ENCODE measurements at regions not wholly inside any gene's neighbourhood (a gene's known extent, or its start where the extent isn't known, plus 50 kb on each side); places are given as distances from the start of the nearest gene placed in this dataset.

DNA sequence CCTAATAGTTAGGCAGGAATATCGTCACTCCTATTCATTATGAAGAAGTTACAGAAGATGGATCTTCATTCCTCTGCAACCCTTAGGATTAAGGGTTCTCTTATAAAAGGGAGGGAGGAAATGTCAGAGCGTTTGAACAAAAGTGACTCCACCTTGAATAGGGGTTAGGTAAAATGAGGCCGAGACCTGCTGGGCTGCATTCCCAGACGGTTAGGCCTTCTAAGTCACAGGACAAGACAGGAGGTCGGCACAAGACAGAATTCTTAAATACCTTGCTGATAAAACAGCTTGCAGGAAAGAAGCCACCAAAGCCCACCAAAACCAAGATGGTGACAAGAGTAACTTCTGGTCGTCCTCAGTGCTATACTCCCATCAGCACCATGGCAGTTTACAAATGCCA lies 147.6 kb downstream of the CDCA7 start:
- no peaks in the 10 kb centered on the region for H3K4me1 ChIP-seq (ENCODE audit: insufficient read depth)
- intact Hi-C loops (cut with DNase I), result no loop called here
- H3K4me3 ChIP-seq, result no peak overlapping the region
- 85 to 92% (median 89%) methylated on average over 6 of the region's 6 CpGs for WGBS, 3 donors
- DNase-seq, result no peak
- H3K27ac ChIP-seq, result no peak overlapping the region
- no peaks in the 10 kb centered on the region for H3K36me3 ChIP-seq
- H3K27me3 ChIP-seq, result no peaks in the 10 kb centered on the region
- TF ChIP-seq POLR2A (IDR thresholded peaks at IDR 0.05) (no peak), EP300 (IDR thresholded peaks at IDR 0.05) (no peak), CTCF (IDR thresholded peaks at IDR 0.05) (no peak)
- no peaks in the 10 kb centered on the region for H3K9me3 ChIP-seq

GRCh38 chr2:173511357-173511756 lies 156.7 kb downstream of the CDCA7 start:
- no peaks in the 10 kb centered on the region for H3K27me3 ChIP-seq
- 79 to 85% (median 81%) methylated on average over 3 of the region's 3 CpGs for WGBS, 3 donors
- no peak overlapping the region for H3K27ac ChIP-seq
- no peaks in the 10 kb centered on the region for H3K9me3 ChIP-seq
- H3K36me3 ChIP-seq, result no peaks in the 10 kb centered on the region
- no peak for DNase-seq
- H3K4me1 ChIP-seq (ENCODE audit: insufficient read depth), result no peaks in the 10 kb centered on the region
- intact Hi-C loops (cut with DNase I), result no loop called here
- no peak for TF ChIP-seq CTCF (IDR thresholded peaks at IDR 0.05)
- no peak for TF ChIP-seq EP300 (IDR thresholded peaks at IDR 0.05)
- TF ChIP-seq POLR2A (IDR thresholded peaks at IDR 0.05), result no peak
- H3K4me3 ChIP-seq, result no peak overlapping the region

DNA sequence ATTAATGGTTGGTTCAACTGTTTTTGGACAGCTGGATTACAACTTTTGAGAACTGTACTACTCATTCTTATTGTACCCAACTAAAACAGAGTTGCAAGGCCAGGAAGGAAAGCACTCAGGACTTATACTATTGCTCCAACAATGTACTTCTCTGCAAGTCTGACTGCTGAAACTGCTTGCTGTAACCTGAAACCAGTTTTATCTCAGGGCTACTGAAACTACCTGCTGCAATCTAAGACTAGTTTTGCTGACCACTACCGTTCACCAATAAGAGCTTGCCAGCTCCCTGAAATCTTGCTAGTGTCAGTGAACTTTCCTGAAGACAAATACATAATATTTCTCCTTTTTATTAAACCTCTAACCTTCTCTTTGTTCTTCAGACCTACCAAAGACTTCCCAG lies 157.3 kb downstream of the CDCA7 start:
- no peaks in the 10 kb centered on the region for H3K36me3 ChIP-seq
- intact Hi-C loops (cut with DNase I), result no loop called here
- H3K4me1 ChIP-seq (ENCODE audit: insufficient read depth), result no peaks in the 10 kb centered on the region
- H3K4me3 ChIP-seq, result no peak overlapping the region
- 38 to 56% (median 45%) methylated on average over 1 of the region's 1 CpG for WGBS, 3 donors
- H3K9me3 ChIP-seq, result no peaks in the 10 kb centered on the region
- H3K27ac ChIP-seq, result no peak overlapping the region
- DNase-seq, result no peak
- no peak for TF ChIP-seq EP300 (IDR thresholded peaks at IDR 0.05)
- no peak for TF ChIP-seq CTCF (IDR thresholded peaks at IDR 0.05)
- no peak for TF ChIP-seq POLR2A (IDR thresholded peaks at IDR 0.05)
- H3K27me3 ChIP-seq, result no peaks in the 10 kb centered on the region

DNA sequence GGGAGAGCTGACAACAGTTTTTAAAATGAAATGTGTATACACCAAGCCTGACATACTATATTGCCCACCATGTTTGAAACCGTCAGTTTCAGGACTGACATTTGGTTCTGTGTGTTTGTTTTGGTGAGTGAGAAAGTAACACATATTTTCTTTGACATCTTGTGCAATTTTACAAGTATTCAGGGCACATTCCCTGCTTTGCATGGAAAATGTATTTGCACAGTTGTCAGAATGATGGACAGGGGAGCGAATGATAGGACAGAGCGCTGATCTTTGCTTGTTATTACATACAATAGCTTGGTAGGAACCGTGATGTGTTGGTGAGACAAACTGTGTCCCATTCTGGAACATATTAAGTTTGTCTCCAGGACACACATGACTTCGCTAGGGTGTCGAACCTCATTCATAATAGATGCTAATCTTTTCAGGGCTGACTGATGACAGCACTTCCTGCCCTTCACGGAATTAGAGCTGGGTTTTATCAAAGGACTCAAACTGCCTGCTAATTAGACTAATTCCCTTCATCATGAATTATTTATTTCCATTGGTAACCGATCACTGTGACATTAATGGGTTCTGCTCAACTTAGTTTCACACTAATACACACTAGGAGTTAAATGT lies 158.5 kb downstream of the CDCA7 start:
- DNase-seq, result no peak
- no peaks in the 10 kb centered on the region for H3K36me3 ChIP-seq
- intact Hi-C loops (cut with DNase I), result no loop called here
- WGBS, 3 donors, result 61 to 77% (median 73%) methylated on average over 8 of the region's 8 CpGs
- no peaks in the 10 kb centered on the region for H3K27me3 ChIP-seq
- H3K4me3 ChIP-seq, result no peak overlapping the region
- no peak overlapping the region for H3K27ac ChIP-seq
- TF ChIP-seq POLR2A (IDR thresholded peaks at IDR 0.05), result no peak
- no peak for TF ChIP-seq EP300 (IDR thresholded peaks at IDR 0.05)
- TF ChIP-seq CTCF (IDR thresholded peaks at IDR 0.05), result no peak
- no peaks in the 10 kb centered on the region for H3K9me3 ChIP-seq
- H3K4me1 ChIP-seq (ENCODE audit: insufficient read depth), result no peaks in the 10 kb centered on the region

All from ovary (tissue), 7 donors.